ENCODE measurements at regions not wholly inside any gene's neighbourhood (a gene's known extent, or its start where the extent isn't known, plus 50 kb on each side); places are given as distances from the start of the nearest gene placed in this dataset.

GRCh38 chr2:222043897-222044296, 254.9 kb downstream of the PAX3 start:
- Histone ChIP-seq H3K27me3 (ENCODE audit: control insufficient read depth, insufficient read depth, low read length) (peaks cover 10% of the 10 kb centered on the region), H3K36me3 (replicated peaks; ENCODE audit: control insufficient read depth, insufficient read depth, low read length) (no peaks in the 10 kb centered on the region), H3K4me3 (ENCODE audit: insufficient read depth, low read depth, low read length) (no peak overlapping the region)
- DNase-seq = no peak

- no peak overlapping the region for H3K4me3 ChIP-seq (ENCODE audit: insufficient read depth, low read depth, low read length)
- DNase-seq = no peak
- peaks cover 10% of the 10 kb centered on the region for H3K27me3 ChIP-seq (ENCODE audit: control insufficient read depth, insufficient read depth, low read length)
- H3K36me3 ChIP-seq (replicated peaks; ENCODE audit: control insufficient read depth, insufficient read depth, low read length) = no peaks in the 10 kb centered on the region
Observed at GRCh38 chr2:222042666-222043065, 256.1 kb downstream of the PAX3 start.

DNA sequence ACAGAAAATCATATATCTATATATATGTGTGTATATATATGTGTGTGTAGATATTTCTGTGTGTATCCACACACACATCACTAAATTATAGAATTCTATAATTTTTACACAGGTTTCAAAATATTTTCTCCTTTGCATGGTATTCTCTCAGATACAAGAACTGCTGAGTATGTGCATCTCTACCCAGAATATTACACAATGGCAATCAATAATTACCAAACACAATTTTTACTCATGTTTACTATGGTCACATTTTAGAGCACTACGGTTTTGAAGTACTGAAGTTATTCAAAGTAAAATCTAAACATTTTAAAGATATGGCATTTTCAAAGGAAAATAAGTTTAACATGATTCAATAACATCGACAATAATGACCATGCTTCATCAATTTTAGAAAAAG, 258.5 kb downstream of the PAX3 start:
- Histone ChIP-seq H3K27me3 (ENCODE audit: control insufficient read depth, insufficient read depth, low read length) (peaks cover 9% of the 10 kb centered on the region), H3K4me3 (ENCODE audit: insufficient read depth, low read depth, low read length) (no peak overlapping the region), H3K36me3 (replicated peaks; ENCODE audit: control insufficient read depth, insufficient read depth, low read length) (no peaks in the 10 kb centered on the region)
- no peak for DNase-seq

- H3K27me3 ChIP-seq (ENCODE audit: control insufficient read depth, insufficient read depth, low read length) = peaks cover 9% of the 10 kb centered on the region
- DNase-seq = no peak
- no peak overlapping the region for H3K4me3 ChIP-seq (ENCODE audit: insufficient read depth, low read depth, low read length)
- H3K36me3 ChIP-seq (replicated peaks; ENCODE audit: control insufficient read depth, insufficient read depth, low read length) = no peaks in the 10 kb centered on the region
Observed at GRCh38 chr2:222039821-222040220, 259.0 kb downstream of the PAX3 start.

DNA sequence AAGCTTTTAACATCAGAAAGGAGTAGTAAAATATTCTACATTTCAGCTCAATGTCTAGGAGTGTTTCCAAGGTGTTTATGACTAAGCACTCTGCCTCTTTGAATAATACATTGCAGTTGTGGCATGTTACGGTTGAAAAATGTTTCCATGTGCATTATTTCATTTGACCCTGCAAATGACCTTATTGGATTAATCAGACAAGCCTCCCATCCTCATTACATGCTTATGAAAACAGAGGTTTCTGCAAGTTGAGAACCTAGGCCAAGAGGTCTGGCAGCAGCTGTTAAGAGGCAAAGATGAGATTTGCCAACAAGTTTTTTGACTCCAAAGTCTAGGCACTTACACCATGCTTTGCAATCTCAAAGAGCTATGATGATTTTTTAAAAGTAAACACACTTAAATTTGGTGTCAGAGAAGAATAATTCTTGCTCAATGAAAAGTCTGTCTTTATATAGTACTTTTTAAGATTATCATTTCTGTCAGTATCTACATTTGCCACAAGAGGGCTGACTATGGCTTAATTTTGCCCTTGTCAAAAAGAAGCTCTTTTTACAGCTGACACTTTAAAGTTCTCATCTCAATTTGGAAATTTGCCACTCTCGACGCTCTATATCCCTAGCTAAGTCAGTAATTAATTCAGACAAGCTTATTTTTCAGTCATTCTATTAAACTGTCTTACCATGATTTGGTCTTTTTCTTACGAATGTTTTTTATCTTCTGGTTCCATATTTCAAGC, 260.6 kb downstream of the PAX3 start:
- Histone ChIP-seq H3K36me3 (replicated peaks; ENCODE audit: control insufficient read depth, insufficient read depth, low read length) (no peaks in the 10 kb centered on the region), H3K4me3 (ENCODE audit: insufficient read depth, low read depth, low read length) (no peak overlapping the region), H3K27me3 (ENCODE audit: control insufficient read depth, insufficient read depth, low read length) (peaks cover 9% of the 10 kb centered on the region)
- peak; percentile 13 for DNase-seq

GRCh38 chr2:222037211-222037610, 261.6 kb downstream of the PAX3 start:
- Histone ChIP-seq H3K4me3 (ENCODE audit: insufficient read depth, low read depth, low read length) (no peak overlapping the region), H3K36me3 (replicated peaks; ENCODE audit: control insufficient read depth, insufficient read depth, low read length) (no peaks in the 10 kb centered on the region)
- no peak for DNase-seq

DNA sequence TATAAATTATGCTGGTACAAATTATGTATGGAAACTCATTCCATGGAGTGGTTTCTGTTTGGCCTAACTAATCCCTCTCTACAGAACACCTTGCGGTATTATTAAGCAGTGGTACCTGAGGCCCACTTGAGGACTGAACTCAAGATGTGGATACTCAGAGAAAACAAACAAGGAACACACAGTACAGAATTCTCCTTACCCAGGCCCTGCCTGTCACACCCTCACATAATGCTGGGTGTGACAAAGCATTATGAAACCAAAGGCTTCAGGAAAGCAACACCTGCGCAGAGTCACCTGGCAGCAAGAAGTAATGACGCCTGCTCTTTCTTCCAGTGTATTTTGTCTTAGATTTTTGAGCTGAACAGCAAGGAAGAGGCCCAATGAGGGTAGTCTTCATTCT, 264.7 kb downstream of the PAX3 start:
- DNase-seq = no peak
- Histone ChIP-seq H3K36me3 (replicated peaks; ENCODE audit: control insufficient read depth, insufficient read depth, low read length) (no peaks in the 10 kb centered on the region), H3K4me3 (ENCODE audit: insufficient read depth, low read depth, low read length) (no peak overlapping the region), H3K27me3 (ENCODE audit: control insufficient read depth, insufficient read depth, low read length) (peaks cover 7% of the 10 kb centered on the region)

More at GRCh38 chr2:222037211-222037610, 261.6 kb downstream of the PAX3 start:
- H3K27me3 ChIP-seq (ENCODE audit: control insufficient read depth, insufficient read depth, low read length) = peaks cover 9% of the 10 kb centered on the region

DNA sequence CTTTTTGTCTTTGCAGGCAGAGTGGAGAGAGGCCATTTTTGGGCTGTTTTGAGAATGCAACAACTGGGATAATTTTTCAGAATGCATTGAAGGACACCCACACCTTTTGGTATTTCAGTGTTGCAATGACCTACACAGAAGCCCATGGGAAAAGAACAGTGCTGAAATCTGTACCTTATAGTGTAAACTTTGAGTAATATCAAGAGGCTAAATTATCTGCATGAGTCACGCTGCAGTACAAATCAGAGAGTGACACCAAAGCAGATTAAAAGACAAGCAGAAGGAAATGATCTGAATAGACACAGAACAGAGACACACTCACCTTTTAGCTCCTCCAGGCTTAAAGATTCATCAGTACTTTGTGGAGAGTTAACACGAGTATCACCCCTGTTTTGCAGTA, 265.3 kb downstream of the PAX3 start:
- no peak overlapping the region for H3K4me3 ChIP-seq (ENCODE audit: insufficient read depth, low read depth, low read length)
- H3K27me3 ChIP-seq (ENCODE audit: control insufficient read depth, insufficient read depth, low read length) = peaks cover 7% of the 10 kb centered on the region
- H3K36me3 ChIP-seq (replicated peaks; ENCODE audit: control insufficient read depth, insufficient read depth, low read length) = no peaks in the 10 kb centered on the region
- DNase-seq = no peak

GRCh38 chr2:222025881-222026271, 272.9 kb downstream of the PAX3 start:
- H3K4me3 ChIP-seq (ENCODE audit: insufficient read depth, low read depth, low read length) = no peak overlapping the region
- no peaks in the 10 kb centered on the region for H3K36me3 ChIP-seq (replicated peaks; ENCODE audit: control insufficient read depth, insufficient read depth, low read length)
- DNase-seq = peak; percentile 51

DNA sequence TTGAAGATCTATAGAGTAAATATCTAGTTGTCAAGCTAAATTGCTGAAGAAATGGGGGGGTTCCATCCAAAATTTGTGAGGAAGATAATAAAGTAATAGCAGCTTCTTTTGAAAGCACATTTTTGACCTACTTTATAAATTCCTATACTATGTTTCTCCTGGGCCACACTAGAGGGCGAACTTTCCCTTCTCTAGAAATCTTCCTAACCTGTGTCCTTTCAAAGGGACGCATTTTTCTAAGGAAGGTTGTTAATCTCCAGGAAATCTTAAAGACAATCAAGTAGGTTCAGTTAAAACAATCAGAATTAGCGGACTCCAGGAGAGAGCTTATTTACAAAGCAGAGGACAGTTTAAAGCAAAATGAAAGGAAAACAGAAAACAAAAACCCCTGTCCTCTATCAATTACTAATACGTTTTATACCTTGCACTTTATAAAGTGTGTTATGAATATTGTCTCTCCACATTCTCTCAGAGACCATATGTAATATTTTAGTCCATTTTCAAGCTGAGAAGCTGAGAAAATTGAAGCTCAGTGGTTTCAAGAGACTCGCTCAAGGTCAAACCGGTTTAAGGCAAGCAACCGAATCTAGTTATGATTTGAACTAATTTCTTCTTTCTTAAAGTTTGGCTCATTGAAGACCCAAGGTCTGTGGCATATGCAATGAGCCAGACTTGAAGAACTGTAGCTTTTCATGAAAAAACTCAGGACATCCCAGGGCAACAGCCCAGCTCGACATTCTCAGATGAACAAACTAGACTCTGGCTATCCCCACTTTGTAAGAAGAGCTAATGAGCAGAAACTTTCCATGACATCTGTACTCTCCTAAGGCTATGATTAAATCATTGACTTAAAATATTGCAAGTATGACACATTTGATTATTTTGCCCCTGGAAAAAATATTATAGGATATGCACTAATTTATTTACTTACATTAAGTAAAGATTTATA, 273.6 kb downstream of the PAX3 start:
- H3K36me3 ChIP-seq (replicated peaks; ENCODE audit: control insufficient read depth, insufficient read depth, low read length) = no peaks in the 10 kb centered on the region
- peak; percentile 37 for DNase-seq
- H3K27me3 ChIP-seq (ENCODE audit: control insufficient read depth, insufficient read depth, low read length) = peaks cover 16% of the 10 kb centered on the region
- H3K4me3 ChIP-seq (ENCODE audit: insufficient read depth, low read depth, low read length) = no peak overlapping the region

More at GRCh38 chr2:222025881-222026271, 272.9 kb downstream of the PAX3 start:
- peaks cover 16% of the 10 kb centered on the region for H3K27me3 ChIP-seq (ENCODE audit: control insufficient read depth, insufficient read depth, low read length)

DNA sequence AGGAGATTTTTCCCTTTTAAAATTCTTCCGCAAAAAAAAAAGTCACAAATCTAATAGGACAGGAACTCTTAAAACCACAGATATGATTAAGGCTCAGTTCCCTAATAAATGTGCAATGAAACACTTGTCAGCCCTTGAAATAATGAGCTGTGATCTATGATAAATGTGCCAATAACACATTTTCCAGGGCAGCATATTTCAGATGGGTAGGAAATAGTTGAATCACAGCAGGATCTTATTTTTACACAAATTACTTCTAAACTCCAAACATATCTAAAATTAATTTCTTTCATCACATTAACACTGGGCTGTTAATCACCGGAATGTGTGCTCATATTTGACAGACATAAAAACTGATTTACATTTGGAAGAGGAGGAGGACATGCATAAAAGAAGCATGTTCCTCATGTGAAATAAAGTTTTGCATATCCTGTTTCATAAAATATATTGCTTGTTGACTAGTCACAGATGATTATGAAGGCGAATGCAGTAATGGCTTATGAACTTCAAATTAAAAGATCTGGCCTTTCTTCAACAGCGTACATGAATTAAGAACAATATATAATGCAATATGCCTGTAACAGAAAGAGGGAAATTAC, 281.4 kb downstream of the PAX3 start:
- no peak for DNase-seq
- Histone ChIP-seq H3K4me3 (ENCODE audit: insufficient read depth, low read depth, low read length) (no peak overlapping the region), H3K36me3 (replicated peaks; ENCODE audit: control insufficient read depth, insufficient read depth, low read length) (no peaks in the 10 kb centered on the region), H3K27me3 (ENCODE audit: control insufficient read depth, insufficient read depth, low read length) (no peaks in the 10 kb centered on the region)

DNA sequence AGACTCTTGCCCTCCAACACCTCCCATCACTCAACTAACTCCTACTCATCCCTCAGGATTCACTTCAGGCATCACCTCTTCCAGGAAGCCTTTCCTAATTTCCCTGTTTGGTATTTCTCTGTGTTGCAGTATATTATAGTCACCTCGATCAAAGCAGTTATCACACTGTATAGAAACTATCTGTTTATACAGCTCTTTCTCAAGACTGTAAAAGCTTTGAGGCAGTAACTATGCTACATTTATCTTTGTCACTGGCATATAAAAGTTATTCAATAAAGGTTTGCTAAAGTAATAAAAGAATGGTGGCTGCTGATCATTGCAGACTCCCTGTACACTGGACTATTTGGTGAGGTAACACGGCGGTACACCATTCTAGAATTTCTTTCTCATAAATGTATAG, 284.9 kb downstream of the PAX3 start:
- Histone ChIP-seq H3K27me3 (ENCODE audit: control insufficient read depth, insufficient read depth, low read length) (no peaks in the 10 kb centered on the region), H3K36me3 (replicated peaks; ENCODE audit: control insufficient read depth, insufficient read depth, low read length) (no peaks in the 10 kb centered on the region), H3K4me3 (ENCODE audit: insufficient read depth, low read depth, low read length) (no peak overlapping the region)
- no peak for DNase-seq

DNA sequence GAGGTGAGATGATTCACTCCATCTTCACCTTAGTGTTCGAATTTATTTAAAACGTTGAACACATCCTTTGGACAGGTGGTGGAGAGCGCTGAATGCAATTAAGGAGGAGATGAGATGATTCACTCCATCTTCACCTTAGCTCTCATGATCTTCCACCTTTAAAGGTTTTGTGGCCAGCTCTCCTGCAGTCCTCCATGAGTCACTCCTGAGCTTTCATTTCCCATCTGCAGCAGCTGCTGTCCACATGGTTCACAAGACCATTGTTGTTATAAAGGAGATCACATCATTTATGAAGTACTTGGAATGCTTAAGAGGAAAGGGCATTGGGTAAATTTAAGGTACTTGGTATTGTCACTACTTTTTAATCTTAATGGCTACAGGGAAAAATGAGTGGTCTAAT, 298.5 kb downstream of the PAX3 start:
- DNase-seq = no peak

GRCh38 chr2:221999717-222000116, 299.1 kb downstream of the PAX3 start:
- Histone ChIP-seq H3K36me3 (replicated peaks; ENCODE audit: control insufficient read depth, insufficient read depth, low read length) (no peaks in the 10 kb centered on the region), H3K27me3 (ENCODE audit: control insufficient read depth, insufficient read depth, low read length) (no peaks in the 10 kb centered on the region), H3K4me3 (ENCODE audit: insufficient read depth, low read depth, low read length) (no peak overlapping the region)
- DNase-seq = no peak

More for the DNA sequence above, 298.5 kb downstream of the PAX3 start:
- H3K36me3 ChIP-seq (replicated peaks; ENCODE audit: control insufficient read depth, insufficient read depth, low read length) = no peaks in the 10 kb centered on the region
- no peak overlapping the region for H3K4me3 ChIP-seq (ENCODE audit: insufficient read depth, low read depth, low read length)
- H3K27me3 ChIP-seq (ENCODE audit: control insufficient read depth, insufficient read depth, low read length) = no peaks in the 10 kb centered on the region

DNA sequence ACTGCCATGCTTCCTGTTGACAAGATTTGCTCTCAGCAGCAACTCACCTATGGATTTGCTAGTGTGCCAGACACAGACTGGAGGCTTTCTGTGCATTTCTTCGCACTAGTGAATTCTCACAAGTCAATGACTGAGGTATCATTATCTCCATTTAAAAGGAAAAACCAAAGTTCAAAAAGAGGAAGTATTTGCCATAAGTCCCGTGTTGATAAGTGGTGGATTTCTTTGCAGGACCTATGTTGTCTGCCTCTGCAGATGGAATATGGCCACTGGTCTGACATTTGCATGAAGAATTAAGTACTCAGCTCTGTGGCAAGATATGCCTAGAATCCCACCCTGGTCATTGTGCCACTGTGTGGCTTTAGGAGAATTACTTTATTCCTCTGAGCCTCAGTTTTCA, 299.6 kb downstream of the PAX3 start:
- Histone ChIP-seq H3K36me3 (replicated peaks; ENCODE audit: control insufficient read depth, insufficient read depth, low read length) (no peaks in the 10 kb centered on the region), H3K4me3 (ENCODE audit: insufficient read depth, low read depth, low read length) (no peak overlapping the region), H3K27me3 (ENCODE audit: control insufficient read depth, insufficient read depth, low read length) (no peaks in the 10 kb centered on the region)
- DNase-seq = no peak

Measured in H7 (cell line).